RWPE2 (cell line): ENCODE measurements at regions not wholly inside any gene's neighbourhood (a gene's known extent, or its start where the extent isn't known, plus 50 kb on each side); places are given as distances from the start of the nearest gene placed in this dataset.

ENCODE experiments used
- ATAC-seq: fragments of 200-7000 bp; cut with Tn5 transposase; 3 replicates; pipeline ENCODE4 v1.9.1; 2021; ENCODE audit warnings: low read depth
- DNase-seq: peaks from one replicate; pipeline ENCODE4 v3.0.0-alpha.2; 2020; ENCODE audit warnings: low spot score
- H3K27ac ChIP-seq: fragments of 450-650 bp; 2 replicates; pipeline ENCODE4 v1.5.1; 2017; ENCODE audit warnings: mild to moderate bottlenecking; ENCODE audit not compliant: poor library complexity, severe bottlenecking
- H3K27me3 ChIP-seq: fragments of 250-450 bp; sonication (Bioruptor Pico); 2 replicates; pipeline ENCODE4 v1.5.1; 2021; ENCODE audit warnings: mild to moderate bottlenecking, moderate library complexity; ENCODE audit not compliant: insufficient read depth, poor library complexity, severe bottlenecking
- H3K36me3 ChIP-seq: fragments of 250-450 bp; sonication (Bioruptor Pico); 2 replicates; pipeline ENCODE4 v1.5.1; 2020; ENCODE audit warnings: low read depth, mild to moderate bottlenecking, moderate library complexity
- H3K4me1 ChIP-seq: fragments of 250-450 bp; sonication (Bioruptor Pico); 2 replicates; pipeline ENCODE4 v1.5.1; 2021; ENCODE audit warnings: mild to moderate bottlenecking, moderate library complexity; ENCODE audit not compliant: insufficient read depth, poor library complexity, severe bottlenecking
- H3K4me3 ChIP-seq: fragments of 250-450 bp; sonication (Bioruptor Pico); 2 replicates; pipeline ENCODE4 v1.5.1; 2021; ENCODE audit warnings: mild to moderate bottlenecking, moderate library complexity; ENCODE audit not compliant: severe bottlenecking
- H3K9me3 ChIP-seq: fragments of 250-450 bp; sonication (Bioruptor Pico); 2 replicates; pipeline ENCODE4 v1.5.1; 2021; ENCODE audit warnings: mild to moderate bottlenecking, moderate library complexity; ENCODE audit not compliant: severe bottlenecking
- CTCF ChIP-seq: fragments of 450-650 bp; IDR thresholded peaks from one replicate; pipeline ENCODE4 v1.5.1; 2017; ENCODE audit warnings: mild to moderate bottlenecking, moderate library complexity; ENCODE audit not compliant: poor library complexity, severe bottlenecking

- Histone ChIP-seq H3K9me3 (no peaks in the 10 kb centered on the region), H3K36me3 (no peaks in the 10 kb centered on the region), H3K4me1 (no peaks in the 10 kb centered on the region), H3K27ac (no peak overlapping the region), H3K27me3 (no peaks in the 10 kb centered on the region), H3K4me3 (no peak overlapping the region)
- ATAC-seq = no peak
- peak; percentile 55 for DNase-seq
- no peak for TF ChIP-seq CTCF
Observed at GRCh38 chr4:1575418-1576303, 108.5 kb downstream of the FAM53A start.

- Histone ChIP-seq H3K4me3 (no peak overlapping the region), H3K4me1 (no peaks in the 10 kb centered on the region), H3K27ac (no peak overlapping the region), H3K36me3 (no peaks in the 10 kb centered on the region), H3K27me3 (no peaks in the 10 kb centered on the region), H3K9me3 (no peaks in the 10 kb centered on the region)
- DNase-seq (peak; percentile 49), ATAC-seq (no peak)
- TF ChIP-seq CTCF = no peak
Observed at GRCh38 chr4:1574601-1575417, 109.3 kb downstream of the FAM53A start.

- no peaks in the 10 kb centered on the region for H3K9me3 ChIP-seq
- no peak for TF ChIP-seq CTCF
- H3K4me3 ChIP-seq = no peak overlapping the region
- no peak overlapping the region for H3K27ac ChIP-seq
- H3K4me1 ChIP-seq = no peaks in the 10 kb centered on the region
- DNase-seq (peak; percentile 34), ATAC-seq (no peak)
- no peaks in the 10 kb centered on the region for H3K27me3 ChIP-seq
- H3K36me3 ChIP-seq = no peaks in the 10 kb centered on the region
Observed at GRCh38 chr4:1573830-1574459, 110.2 kb downstream of the FAM53A start.

GRCh38 chr4:1572964-1573720 lies 111.0 kb downstream of the FAM53A start:
- Histone ChIP-seq H3K27ac (no peak overlapping the region), H3K4me1 (no peaks in the 10 kb centered on the region), H3K27me3 (no peaks in the 10 kb centered on the region), H3K4me3 (no peak overlapping the region), H3K36me3 (no peaks in the 10 kb centered on the region), H3K9me3 (no peaks in the 10 kb centered on the region)
- peak; percentile 20 for DNase-seq
- no peak for TF ChIP-seq CTCF
- ATAC-seq = no peak
